ENCODE measurements at regions not wholly inside any gene's neighbourhood (a gene's known extent, or its start where the extent isn't known, plus 50 kb on each side); places are given as distances from the start of the nearest gene placed in this dataset.

DNA sequence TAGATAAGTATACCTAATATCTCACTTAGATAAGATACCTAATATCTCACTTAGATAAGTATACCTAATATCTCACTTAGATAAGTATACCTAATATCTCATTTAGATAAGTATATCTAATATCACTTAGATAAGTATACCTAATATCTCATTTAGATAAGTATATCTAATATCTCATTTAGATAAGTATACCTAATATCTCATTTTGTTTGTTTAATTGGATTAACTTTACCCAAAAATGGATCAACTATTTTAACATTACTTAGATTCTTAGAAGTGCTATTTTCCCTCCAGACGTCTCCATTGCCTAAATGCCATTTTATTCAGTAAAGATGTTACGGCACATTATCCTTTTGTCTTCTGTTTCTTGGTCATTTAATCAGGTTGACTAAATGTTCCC, 346.4 kb downstream of the CHRM3 start:
- Histone ChIP-seq H3K27ac (ENCODE audit: low read length) (no peak overlapping the region), H2AFZ (ENCODE audit: low read length) (no peak overlapping the region), H3K36me3 (ENCODE audit: low read depth, low read length) (no peaks in the 10 kb centered on the region), H3K9me3 (ENCODE audit: low read length) (no peaks in the 10 kb centered on the region), H3K79me2 (ENCODE audit: low read length) (no peaks in the 10 kb centered on the region), H3K4me2 (ENCODE audit: low read length) (no peak overlapping the region), H3K9me2 (replicated peaks; ENCODE audit: low read length) (no peaks in the 10 kb centered on the region), H4K20me1 (ENCODE audit: low read length) (no peaks in the 10 kb centered on the region), H3K4me3 (ENCODE audit: low read length) (no peak overlapping the region), H3F3A (ENCODE audit: low read length, unreplicated experiment) (no peaks in the 10 kb centered on the region), H3K9ac (ENCODE audit: low read length) (no peak overlapping the region), H3K4me1 (ENCODE audit: insufficient read depth, low read length) (no peaks in the 10 kb centered on the region), H3K27me3 (ENCODE audit: low read length) (no peaks in the 10 kb centered on the region)
- BruUV-seq (replicated peaks): no TSS peak
- ATAC-seq: no peak
- no peak for DNase-seq
- no peak for TF ChIP-seq EZH2 (IDR thresholded peaks at IDR 0.05; ENCODE audit: low read length, unreplicated experiment)
- no peak for TF ChIP-seq EZH2phosphoT487 (IDR thresholded peaks at IDR 0.05; ENCODE audit: borderline replicate concordance, low read length)
- TF ChIP-seq, protein P1, sequence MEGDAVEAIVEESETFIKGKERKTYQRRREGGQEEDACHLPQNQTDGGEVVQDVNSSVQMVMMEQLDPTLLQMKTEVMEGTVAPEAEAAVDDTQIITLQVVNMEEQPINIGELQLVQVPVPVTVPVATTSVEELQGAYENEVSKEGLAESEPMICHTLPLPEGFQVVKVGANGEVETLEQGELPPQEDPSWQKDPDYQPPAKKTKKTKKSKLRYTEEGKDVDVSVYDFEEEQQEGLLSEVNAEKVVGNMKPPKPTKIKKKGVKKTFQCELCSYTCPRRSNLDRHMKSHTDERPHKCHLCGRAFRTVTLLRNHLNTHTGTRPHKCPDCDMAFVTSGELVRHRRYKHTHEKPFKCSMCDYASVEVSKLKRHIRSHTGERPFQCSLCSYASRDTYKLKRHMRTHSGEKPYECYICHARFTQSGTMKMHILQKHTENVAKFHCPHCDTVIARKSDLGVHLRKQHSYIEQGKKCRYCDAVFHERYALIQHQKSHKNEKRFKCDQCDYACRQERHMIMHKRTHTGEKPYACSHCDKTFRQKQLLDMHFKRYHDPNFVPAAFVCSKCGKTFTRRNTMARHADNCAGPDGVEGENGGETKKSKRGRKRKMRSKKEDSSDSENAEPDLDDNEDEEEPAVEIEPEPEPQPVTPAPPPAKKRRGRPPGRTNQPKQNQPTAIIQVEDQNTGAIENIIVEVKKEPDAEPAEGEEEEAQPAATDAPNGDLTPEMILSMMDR (conservative IDR thresholded peaks at IDR 0.05; ENCODE audit: low read depth, low read length): no peak
- intact Hi-C loops (cut with micrococcal nuclease): no loop called here
- POLR2A ChIA-PET (ENCODE audit: unreplicated experiment): no interaction called here
- CTCF ChIA-PET: no interaction called here

- H3K9ac ChIP-seq (ENCODE audit: low read length): no peak overlapping the region
- H3F3A ChIP-seq (ENCODE audit: low read length, unreplicated experiment): no peaks in the 10 kb centered on the region
- no peaks in the 10 kb centered on the region for H3K9me3 ChIP-seq (ENCODE audit: low read length)
- H3K27me3 ChIP-seq (ENCODE audit: low read length): no peaks in the 10 kb centered on the region
- H4K20me1 ChIP-seq (ENCODE audit: low read length): no peaks in the 10 kb centered on the region
- H3K79me2 ChIP-seq (ENCODE audit: low read length): no peaks in the 10 kb centered on the region
- no peak overlapping the region for H3K4me3 ChIP-seq (ENCODE audit: low read length)
- TF ChIP-seq, protein P1 (conservative IDR thresholded peaks at IDR 0.05; ENCODE audit: low read depth, low read length): no peak
- TF ChIP-seq EZH2phosphoT487 (IDR thresholded peaks at IDR 0.05; ENCODE audit: borderline replicate concordance, low read length) (no peak), EZH2 (IDR thresholded peaks at IDR 0.05; ENCODE audit: low read length, unreplicated experiment) (no peak)
- POLR2A ChIA-PET (ENCODE audit: unreplicated experiment): interaction anchor here (0.6 kb wide), 1 partner anchor 1881 kb away, joined by 9 read pairs; no protein-coding TSS in a partner anchor
- intact Hi-C loops (cut with micrococcal nuclease): no loop called here
- CTCF ChIA-PET: no interaction called here
- no peak for ATAC-seq
- BruUV-seq (replicated peaks): no TSS peak
- H3K27ac ChIP-seq (ENCODE audit: low read length): no peak overlapping the region
- no peaks in the 10 kb centered on the region for H3K36me3 ChIP-seq (ENCODE audit: low read depth, low read length)
- no peak for DNase-seq
- no peak overlapping the region for H3K4me2 ChIP-seq (ENCODE audit: low read length)
- H3K9me2 ChIP-seq (replicated peaks; ENCODE audit: low read length): no peaks in the 10 kb centered on the region
- no peak overlapping the region for H2AFZ ChIP-seq (ENCODE audit: low read length)
- no peaks in the 10 kb centered on the region for H3K4me1 ChIP-seq (ENCODE audit: insufficient read depth, low read length)
These were observed 347.6 kb downstream of the CHRM3 start for GRCh38 chr1:239733995-239734394.

- no peak overlapping the region for H3K9ac ChIP-seq (ENCODE audit: low read length)
- H3K36me3 ChIP-seq (ENCODE audit: low read depth, low read length): no peaks in the 10 kb centered on the region
- ChIA-PET POLR2A (ENCODE audit: unreplicated experiment) (no interaction called here), CTCF (no interaction called here)
- no peaks in the 10 kb centered on the region for H3K79me2 ChIP-seq (ENCODE audit: low read length)
- no peak overlapping the region for H3K4me3 ChIP-seq (ENCODE audit: low read length)
- H3K27me3 ChIP-seq (ENCODE audit: low read length): no peaks in the 10 kb centered on the region
- intact Hi-C loops (cut with micrococcal nuclease): no loop called here
- H3F3A ChIP-seq (ENCODE audit: low read length, unreplicated experiment): no peaks in the 10 kb centered on the region
- H3K9me3 ChIP-seq (ENCODE audit: low read length): no peaks in the 10 kb centered on the region
- no peaks in the 10 kb centered on the region for H3K4me1 ChIP-seq (ENCODE audit: insufficient read depth, low read length)
- no peak overlapping the region for H3K27ac ChIP-seq (ENCODE audit: low read length)
- no peak for ATAC-seq
- no peaks in the 10 kb centered on the region for H3K9me2 ChIP-seq (replicated peaks; ENCODE audit: low read length)
- no peaks in the 10 kb centered on the region for H4K20me1 ChIP-seq (ENCODE audit: low read length)
- H3K4me2 ChIP-seq (ENCODE audit: low read length): no peak overlapping the region
- TF ChIP-seq EZH2phosphoT487 (IDR thresholded peaks at IDR 0.05; ENCODE audit: borderline replicate concordance, low read length) (no peak), EZH2 (IDR thresholded peaks at IDR 0.05; ENCODE audit: low read length, unreplicated experiment) (no peak)
- TF ChIP-seq, protein P1 (conservative IDR thresholded peaks at IDR 0.05; ENCODE audit: low read depth, low read length): no peak
- no TSS peak for BruUV-seq (replicated peaks)
- no peak overlapping the region for H2AFZ ChIP-seq (ENCODE audit: low read length)
- DNase-seq: no peak
These were observed 348.7 kb downstream of the CHRM3 start for GRCh38 chr1:239735111-239735510.

Measured in PC-3 (cell line).